Cerebellar cortex (tissue), 1 donor: ENCODE measurements at regions not wholly inside any gene's neighbourhood (a gene's known extent, or its start where the extent isn't known, plus 50 kb on each side); places are given as distances from the start of the nearest gene placed in this dataset.

Source experiments
- DNase-seq: peaks from one replicate; pipeline ENCODE4 v3.0.0-alpha.2; 2015; ENCODE audit warnings: low spot score

DNA sequence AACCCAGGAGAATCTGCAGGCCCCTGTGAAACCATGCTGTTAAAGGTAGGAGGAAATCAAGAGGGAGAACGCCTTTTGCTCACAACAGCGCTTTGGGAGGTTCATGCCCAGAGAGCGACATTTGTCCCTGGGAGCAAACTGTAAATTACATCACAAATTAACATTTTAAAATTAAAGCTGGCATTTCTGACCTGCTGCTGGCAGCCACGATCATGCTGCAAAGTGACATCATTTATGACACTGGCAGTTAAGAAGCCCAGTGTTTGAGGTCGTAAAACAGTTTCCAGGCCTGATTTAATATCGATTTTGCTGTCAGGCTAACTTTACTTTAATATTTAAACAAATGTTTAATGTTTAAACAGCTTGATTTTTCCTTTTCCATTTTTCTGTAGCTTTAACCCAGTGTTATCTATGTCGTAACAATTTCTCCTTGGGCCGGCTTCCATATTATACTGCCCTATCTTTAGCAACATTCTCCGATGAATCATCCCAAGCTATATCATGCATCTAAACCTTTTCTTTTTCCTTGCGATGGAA, 86.5 kb upstream of the NPVF start:
- DNase-seq = no peak

DNA sequence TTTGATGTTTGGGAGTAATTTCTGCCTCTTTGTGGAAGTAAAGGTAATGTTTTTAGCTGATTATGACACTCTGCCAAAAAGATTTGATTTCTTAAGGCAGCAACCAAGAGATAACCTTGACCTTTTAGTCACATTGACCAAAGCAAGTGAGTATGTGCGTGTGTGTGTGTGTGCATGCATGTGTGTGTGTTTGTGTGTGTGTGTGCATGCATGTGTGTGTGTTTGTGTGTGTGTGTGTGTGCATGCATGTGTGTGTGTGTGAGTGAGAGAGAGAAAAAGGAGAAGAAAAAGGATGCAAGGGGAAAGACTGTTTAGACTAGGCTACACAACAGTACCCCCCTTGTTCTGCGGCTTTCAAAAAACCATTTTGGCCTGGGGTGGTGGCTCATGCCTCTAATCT, 88.1 kb upstream of the NPVF start:
- no peak for DNase-seq

DNA sequence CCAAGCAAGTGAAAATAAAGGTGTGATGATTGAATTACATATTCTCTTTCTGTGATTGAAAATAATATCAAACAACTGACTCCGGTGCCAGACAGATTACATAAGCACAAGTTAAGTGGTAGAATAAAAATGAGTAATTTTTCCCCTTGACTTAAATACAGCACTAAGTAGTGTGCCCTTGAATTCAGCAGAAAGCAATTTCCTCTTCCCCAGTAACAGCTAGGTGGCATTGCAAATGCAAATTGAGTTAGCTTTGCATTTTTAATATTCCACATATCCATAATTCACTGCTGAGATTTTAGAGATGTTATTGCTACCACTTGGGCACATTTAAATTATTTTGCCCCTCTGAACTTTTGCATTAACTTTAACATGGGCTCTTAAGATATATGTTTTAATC, 89.8 kb upstream of the NPVF start:
- DNase-seq = peak; percentile 36

DNA sequence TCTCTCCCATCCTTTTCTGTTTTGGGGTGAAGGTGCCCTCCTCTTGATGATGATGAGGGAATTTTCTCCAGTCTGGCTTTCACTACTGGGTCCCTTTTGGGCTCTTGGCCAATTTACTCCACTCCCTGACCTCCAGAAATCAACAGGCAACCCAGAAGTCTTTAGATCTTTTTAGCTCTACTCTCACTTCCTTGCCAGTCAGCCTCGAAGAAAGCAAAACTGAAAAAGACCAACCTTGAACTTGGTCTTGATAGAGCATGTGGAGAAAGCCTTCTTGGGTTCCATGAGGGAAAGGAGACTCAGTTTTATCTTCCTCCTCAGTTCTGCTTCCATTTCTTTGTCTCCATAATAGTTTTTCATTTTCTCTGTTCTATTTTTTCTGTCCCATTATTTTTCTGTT, 91.4 kb upstream of the NPVF start:
- no peak for DNase-seq

DNA sequence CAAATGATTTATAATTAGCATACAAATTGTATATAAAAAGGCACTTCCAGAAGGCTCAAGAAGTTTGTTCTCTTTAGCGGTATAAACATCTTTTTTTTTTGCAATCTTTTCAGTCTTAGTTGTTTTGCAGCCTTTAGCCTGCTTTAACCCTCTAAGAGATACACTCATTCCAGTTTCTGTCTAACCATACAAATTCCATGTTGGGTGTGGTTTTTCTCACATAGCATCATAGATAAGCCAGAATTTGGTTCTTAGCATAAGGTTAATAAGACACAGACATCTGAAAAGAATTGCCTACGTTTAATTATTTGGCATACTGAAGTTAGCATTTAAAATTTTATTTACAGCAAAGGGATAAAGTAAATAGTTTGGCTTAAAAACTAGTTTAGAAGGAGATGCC, 92.5 kb upstream of the NPVF start:
- DNase-seq = no peak

DNA sequence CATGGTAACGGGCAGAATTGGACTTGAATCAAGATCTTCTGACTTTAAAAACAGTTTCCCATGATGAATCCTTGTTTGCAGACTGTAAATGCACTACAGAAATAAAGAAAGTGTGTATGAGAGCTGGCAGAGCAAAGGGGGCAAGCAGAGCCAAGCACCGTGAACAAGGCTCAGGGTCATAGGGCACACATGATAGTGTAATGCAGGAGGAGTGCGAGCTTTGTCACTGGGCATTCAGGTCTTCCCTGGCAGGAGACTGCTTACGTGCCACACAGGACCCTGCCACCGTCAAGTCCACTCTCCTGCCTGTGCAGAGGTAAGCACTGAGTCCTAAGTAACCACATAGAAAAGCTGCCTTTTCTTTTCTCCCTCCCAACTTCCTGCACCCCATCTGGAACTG, 93.1 kb upstream of the NPVF start:
- no peak for DNase-seq

DNA sequence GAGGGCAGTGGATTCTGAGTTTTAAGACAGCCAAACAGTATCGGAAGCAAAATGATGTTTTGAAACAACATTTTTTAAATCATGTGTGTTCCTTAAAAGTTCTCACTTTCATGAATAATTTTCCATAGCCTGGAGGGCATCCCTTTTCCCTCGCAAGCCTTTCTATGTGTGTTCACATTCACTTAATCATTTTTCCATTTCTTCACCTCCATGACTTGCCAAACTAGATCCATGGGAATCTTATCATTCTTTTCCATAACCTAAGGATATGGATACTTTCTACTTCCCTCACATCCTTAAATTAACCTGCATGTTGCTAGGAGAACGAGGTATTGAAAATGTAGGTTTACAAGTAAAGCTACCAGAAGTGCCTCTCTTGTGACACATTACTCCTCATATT, 94.2 kb upstream of the NPVF start:
- no peak for DNase-seq

DNA sequence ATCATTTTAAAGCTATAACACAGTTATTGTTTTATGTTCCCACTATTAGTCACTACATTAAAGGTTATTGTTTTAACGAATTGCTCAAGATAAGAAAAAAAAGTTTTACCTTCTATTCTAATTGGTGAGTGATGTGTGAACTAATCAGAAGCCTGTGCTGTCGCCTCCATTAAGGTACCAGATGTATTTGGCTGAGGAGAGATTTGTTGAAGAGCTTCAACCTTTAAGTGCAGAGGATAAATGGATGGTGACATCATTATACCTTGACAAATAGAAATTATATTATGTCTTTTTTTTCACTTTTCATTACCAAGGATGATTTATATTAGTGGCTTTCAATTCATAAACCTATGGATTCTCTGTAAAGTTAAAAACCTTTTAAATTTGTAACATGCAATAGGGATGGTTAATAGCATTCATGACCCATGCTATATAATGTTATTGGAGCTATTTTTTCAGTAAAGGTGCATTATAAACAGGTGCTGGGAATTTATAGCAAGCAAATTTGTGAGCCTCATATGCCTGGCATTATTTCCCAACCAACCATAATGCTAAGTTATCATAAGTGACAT, 97.0 kb upstream of the NPVF start:
- no peak for DNase-seq

DNA sequence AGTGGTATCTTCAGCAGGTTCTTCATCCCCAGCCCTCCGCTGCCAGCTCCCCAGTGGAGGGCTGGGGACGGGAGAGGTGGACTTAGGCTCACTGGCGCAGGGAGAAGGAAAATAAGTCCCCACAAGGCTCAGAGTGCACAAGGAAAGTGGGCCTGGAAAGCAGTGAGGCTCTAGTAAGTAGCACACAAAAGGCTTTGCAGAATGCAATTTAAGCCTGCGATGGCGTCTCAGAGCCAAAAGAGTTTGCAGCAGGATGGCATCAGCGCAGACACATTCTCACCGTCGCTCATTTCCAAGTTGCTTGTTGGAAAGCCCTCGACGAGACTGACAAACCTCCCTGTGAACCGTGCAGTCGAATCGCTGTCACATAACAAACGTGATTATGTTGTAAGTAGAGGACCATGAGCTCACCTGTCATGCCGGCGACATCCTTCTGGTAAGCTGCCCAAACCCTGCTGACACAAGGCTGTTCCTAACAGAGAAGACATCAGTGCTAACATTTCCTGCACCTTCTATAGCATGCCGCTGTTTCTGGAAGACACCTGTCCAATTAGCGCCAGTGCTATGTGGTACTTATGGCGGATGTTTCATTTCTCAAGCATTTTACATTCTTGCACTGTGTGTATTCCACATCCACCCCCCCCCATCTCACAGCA, 98.3 kb upstream of the NPVF start:
- DNase-seq = peak; percentile 73

DNA sequence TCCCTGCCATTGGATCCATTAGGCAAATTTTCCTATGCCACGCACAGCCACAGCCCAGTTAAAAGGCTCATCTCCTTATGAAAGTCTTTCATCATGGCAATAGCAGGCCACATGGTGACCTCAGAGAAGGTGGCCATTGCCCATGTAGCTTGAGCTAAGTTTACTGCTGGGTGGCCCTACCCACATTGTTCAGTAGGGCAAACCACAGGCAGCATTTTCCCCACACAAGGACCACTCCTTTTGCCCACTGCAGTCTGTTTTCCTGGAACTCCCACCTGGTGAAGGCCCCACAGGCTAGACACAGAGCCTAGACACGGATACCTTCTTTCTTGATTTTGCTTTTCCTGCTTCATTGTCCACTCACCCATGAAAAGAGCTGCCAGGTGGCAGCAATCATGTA, 101.5 kb upstream of the NPVF start:
- no peak for DNase-seq

DNA sequence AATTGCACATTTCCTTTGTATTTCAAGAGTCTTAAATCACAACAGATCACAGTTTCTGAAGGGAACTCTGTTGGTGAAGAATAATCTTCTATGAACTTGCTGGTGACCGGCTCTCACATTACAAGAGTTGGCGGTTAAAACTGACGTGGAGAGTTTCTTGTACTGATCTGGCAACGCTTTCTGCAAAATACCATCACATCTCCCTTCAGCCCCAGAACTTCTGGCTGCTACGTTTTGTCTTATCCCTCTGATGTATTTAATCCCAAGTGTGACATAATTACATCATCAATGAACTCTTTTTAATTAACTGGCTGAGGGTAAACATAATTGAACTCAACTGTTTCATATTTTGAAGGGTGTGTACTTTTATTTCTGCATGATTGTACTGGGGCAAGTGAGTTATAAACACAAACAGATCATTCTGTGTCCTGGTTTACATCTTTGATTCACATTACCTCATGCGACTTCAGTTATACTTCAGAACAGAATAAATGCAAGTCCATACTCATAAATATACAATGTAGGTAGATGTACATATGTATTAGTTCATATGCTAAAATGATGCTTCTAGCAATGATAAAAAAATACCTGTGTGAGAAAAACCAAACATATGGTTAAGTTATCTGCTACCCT, 105.1 kb upstream of the NPVF start:
- no peak for DNase-seq

DNA sequence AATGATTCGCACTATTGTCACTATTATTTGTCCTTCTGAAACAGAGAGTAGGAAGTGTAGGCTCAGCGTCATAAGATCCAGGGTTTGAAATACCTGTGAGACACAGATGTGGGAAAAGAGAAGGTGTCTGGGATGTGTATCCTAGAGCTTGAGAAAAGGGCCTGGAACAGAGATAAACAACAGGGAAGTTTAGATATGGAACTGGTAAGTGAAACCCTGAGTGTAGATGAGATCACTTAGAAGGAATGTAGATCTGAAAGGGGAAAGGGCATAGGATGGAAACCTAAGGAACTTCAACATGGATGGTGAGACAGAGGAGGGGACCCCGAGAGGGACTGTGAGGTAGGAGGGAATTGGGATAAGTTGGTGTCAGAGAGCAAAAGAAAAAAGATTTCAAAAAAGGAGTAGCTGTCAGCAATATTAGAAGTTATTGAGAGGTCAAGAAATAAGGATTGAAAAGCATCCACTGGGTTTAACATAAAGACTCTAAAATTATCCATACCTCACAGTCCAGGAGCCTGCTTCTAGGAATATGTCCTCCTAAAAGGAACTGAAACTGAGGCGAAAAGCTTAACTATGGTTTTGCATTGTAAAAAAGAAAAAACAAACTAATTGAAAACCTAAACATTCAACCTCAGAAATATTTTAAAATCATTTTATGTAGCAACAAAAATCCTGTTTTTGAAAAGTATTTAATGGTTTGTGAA, 119.2 kb upstream of the NPVF start:
- peak; percentile 46 for DNase-seq

DNA sequence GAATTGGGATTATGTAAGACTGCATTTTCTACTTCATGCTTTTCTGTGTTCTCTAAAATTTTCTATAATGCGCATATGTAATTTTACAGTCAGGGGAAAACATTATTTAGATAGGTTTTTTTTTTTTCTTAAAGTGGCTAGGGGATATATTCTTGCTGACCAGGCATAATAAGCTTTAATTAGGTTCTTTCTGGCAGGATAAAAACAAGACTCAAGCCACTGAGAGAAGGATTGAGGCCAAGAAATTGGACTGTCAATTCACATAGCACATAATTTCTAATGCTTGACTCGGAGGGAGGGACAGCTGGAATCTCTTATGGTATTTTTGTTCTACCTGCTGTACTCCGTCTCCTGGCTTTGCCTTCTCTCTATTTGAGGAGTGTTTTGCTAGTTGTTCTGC, 119.8 kb upstream of the NPVF start:
- DNase-seq = peak; percentile 64

DNA sequence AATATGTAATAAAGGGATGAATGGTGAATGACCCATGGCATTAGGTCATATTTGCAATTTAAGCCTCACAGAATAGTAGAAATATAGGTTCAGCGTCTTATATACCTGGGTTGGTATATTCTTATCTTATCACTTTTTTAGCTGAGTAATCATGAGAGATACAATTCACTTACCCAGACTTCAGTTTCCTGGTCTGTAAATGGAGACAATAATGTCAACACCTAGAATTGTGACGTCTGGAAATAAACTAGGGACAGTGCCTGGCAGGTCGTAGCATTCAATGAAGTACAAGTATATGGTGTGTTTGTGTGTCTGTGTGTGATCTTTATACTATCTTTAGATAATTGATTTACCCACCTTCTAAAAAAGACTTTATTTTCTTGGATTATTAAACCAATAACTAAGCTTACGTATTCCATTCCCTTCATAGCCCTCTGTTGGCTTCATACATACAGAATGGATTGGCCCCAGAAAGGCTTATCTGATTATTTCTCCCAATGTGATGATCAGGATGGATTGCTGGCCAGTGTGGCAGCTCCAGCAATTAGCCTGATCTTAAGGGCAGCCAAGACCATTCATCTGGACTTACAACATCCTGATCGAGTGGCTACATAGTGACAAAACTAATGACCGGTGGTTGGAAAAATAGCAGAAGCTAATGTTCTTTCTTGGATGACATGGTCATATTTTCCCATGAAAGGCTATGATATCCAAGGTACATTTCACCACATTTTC, 121.2 kb upstream of the NPVF start:
- peak; percentile 71 for DNase-seq

DNA sequence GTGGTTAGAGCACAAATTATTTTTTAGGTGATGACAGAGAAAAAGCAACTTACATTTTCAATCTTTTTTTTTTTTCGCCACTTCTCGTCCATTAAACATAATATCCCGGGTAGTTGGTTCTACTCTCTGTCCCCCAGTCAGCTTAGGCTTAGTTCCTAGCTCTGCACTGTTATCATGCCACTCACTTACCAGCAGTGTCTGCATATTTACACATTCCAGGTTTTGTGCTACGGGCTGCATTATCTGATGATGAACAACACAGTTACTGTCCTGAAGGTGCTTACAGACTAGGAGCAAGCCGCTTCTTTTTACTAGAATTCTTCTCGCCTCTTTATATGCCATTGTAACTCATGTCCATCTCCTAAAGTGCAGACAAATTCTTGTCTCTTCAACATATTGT, 121.8 kb upstream of the NPVF start:
- DNase-seq = no peak

DNA sequence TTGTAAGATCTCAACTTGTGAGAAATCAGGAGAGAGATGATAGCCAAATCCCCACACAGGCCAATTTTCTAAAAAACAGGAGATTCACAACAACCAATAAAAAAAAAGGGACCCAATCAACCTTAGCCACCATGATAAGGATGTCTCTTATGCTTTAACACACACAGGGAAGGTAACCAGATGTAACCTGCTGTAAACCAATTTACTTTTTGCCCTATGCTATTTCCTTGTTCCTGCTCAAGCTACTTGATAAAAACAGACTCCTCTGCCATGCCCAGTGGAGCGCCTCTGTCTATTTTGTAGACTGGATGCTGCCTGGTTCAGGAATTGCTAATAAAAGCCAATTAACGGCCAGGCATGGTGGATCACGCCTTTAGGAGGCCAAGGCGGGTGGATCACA, 123.5 kb upstream of the NPVF start:
- DNase-seq = no peak

DNA sequence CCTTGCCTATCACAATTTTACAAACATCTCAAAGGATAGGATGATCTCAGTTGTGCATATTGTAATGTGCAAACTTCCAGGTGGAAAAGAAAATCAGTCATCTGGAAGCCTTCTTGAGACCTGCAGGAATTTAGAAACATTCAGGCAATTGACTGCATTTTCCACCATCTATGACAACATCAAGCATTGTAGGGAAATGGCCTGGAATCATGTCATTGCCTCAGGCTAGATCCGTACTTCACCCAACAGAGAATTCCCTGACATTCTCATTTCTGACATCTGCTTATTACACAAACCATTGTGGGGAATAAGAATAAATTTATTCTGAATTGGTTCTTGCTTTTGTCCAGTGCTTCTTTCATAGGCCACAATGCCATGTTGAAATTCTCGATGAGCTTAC, 124.9 kb upstream of the NPVF start:
- no peak for DNase-seq

DNA sequence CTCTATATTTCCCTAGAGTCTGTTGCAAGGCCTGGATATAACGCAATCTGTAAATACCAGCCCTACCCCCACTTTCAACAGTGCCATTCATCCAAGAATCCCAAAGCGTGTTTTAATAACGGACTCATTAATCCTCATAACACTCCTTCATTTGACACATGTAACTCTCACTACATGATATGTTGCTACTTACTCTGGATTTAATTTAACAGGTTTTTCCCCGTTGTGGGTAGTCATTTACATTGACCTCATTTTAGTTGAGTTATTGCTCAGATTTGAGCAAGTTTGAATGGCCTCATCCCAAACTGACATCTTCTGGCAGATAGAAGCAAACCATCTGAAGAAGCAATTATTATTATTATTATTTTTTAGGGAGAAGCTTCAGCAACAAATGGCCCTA, 125.4 kb upstream of the NPVF start:
- peak; percentile 63 for DNase-seq

DNA sequence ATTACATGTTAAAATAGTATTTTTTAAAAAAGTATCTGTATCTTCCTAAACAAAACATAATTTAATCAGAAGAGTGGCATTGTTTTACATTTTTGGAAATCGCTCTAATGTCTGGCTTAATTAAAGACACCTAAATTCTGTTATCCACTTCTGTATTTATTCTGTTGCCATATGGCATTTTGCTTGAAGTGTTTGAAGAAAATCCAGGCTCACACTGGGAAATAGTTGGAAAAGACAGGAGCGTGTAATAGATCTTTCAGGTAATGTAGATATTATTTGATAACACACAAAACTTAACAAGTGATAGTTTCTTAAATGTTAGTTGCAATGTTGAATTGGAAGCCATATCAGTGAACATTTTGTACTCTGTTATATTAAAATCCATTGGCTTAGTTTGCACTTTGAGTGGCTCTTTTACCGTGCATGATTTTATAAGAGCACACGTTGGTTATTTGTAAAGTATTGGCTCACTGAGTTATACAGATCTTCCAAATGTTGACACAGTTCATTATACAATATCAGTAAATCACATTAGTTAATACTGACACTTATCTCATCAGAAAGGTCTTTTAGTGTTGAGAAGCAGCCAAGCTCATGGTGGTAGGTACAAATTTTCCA, 128.4 kb upstream of the NPVF start:
- DNase-seq = peak; percentile 57

DNA sequence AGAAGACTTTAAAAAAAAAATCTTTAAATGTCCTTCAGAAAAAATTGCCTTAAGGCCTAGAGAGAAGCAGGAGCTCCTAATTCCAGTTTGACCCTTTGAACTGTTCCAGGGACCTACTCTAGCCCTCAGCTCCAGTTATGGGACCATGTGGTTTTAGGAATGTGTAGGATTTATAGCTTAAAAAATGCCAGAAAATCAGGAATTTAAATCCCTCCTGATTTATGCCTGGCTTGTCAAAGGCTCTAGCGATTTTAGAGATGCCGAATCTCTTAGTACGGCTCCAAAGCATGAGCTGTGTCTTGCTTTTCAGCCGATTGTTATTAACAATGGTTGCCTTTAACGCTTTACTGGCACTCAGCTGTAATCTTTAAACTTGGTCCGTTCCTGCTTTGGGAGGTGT, 130.6 kb upstream of the NPVF start:
- peak; percentile 95 for DNase-seq

DNA sequence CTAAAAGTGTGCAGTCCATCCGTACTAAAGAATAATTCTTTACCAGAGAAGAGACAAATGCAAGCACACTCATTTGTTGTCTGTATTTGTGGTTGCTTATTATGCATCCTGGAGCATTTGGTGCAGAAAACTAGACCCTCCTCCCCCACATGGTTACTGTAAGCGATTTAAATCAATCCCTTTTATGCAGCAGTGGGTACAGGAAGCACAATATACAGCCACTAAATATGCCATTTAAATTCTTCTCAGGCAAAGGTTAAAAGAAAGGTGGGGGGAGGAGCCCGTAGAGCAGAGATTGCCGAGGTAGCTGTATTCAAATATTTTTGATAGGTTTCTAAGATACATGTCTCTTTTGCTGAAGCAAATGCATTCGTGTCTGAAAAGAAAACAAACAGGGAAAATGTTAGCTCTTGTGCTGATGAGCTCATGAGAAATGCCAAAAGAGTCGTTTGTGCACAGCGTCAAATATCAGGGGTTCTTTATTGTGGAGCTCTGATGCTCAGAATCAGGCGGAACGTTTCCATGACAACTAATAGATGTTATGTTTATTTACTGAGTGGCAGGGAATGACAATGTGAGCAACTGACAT, 131.3 kb upstream of the NPVF start:
- DNase-seq = peak; percentile 90
